GM23338 (cell line): ENCODE measurements at regions not wholly inside any gene's neighbourhood (a gene's known extent, or its start where the extent isn't known, plus 50 kb on each side); places are given as distances from the start of the nearest gene placed in this dataset.

Experiments
- ATAC-seq: fragments of 200-7000 bp; cut with Tn5 transposase; 3 replicates; pipeline ENCODE4 v1.9.1; 2020
- DNase-seq: peaks from one replicate; pipeline ENCODE4 v3.0.0-alpha.2; 2015; ENCODE audit warnings: low spot score
- H2AFZ ChIP-seq: fragments of 200-600 bp; sonication (generic); 2 replicates; pipeline ENCODE4 v1.8.0; 2016; ENCODE audit warnings: antibody characterized with exemption, mild to moderate bottlenecking, moderate library complexity
- H3F3A ChIP-seq: fragments of 200-600 bp; sonication (generic); replicated peaks from 2 replicates; pipeline ENCODE4 v1.8.0; 2017; ENCODE audit warnings: antibody characterized with exemption, mixed run types, low read depth
- H3K27ac ChIP-seq: fragments of 200-600 bp; sonication (generic); 2 replicates; pipeline ENCODE4 v1.6.1; 2016; ENCODE audit warnings: low read depth
- H3K27me3 ChIP-seq: fragments of 200-600 bp; sonication (generic); 2 replicates; pipeline ENCODE4 v1.8.0; 2016; ENCODE audit warnings: mild to moderate bottlenecking, mixed run types, moderate library complexity; ENCODE audit not compliant: insufficient read depth
- H3K36me3 ChIP-seq: fragments of 200-600 bp; sonication (generic); 2 replicates; pipeline ENCODE4 v1.8.0; 2016; ENCODE audit warnings: mild to moderate bottlenecking; ENCODE audit not compliant: insufficient read depth
- H3K4me1 ChIP-seq: fragments of 200-600 bp; sonication (generic); 2 replicates; pipeline ENCODE4 v1.8.0; 2016; ENCODE audit warnings: mild to moderate bottlenecking, moderate library complexity; ENCODE audit not compliant: insufficient read depth
- H3K4me2 ChIP-seq: fragments of 200-600 bp; sonication (generic); 2 replicates; pipeline ENCODE4 v1.7.1; 2017; ENCODE audit warnings: mixed run types
- H3K4me3 ChIP-seq: fragments of 200-600 bp; sonication (generic); 2 replicates; pipeline ENCODE4 v1.6.1; 2016; ENCODE audit warnings: mixed run types
- H3K79me2 ChIP-seq: fragments of 200-600 bp; sonication (generic); replicated peaks from 2 replicates; pipeline ENCODE4 v1.8.0; 2017; ENCODE audit warnings: mild to moderate bottlenecking; ENCODE audit not compliant: insufficient read depth
- H3K9me2 ChIP-seq: fragments of 200-600 bp; sonication (generic); 2 replicates; pipeline ENCODE4 v1.8.0; 2017; ENCODE audit not compliant: insufficient read depth
- H4K20me1 ChIP-seq: fragments of 200-600 bp; sonication (generic); replicated peaks from 2 replicates; pipeline ENCODE4 v1.8.0; 2017; ENCODE audit warnings: mild to moderate bottlenecking; ENCODE audit not compliant: insufficient read depth
- H3K27ac Mint-ChIP-seq: 2 replicates; pipeline ENCODE4 v1.8.0; 2020; ENCODE audit warnings: inconsistent platforms, mild to moderate bottlenecking, moderate library complexity, mixed read lengths
- H3K27me3 Mint-ChIP-seq: 3 replicates; pipeline ENCODE4 v1.8.0; 2022; ENCODE audit warnings: low read depth, mild to moderate bottlenecking, moderate library complexity, mixed read lengths, inconsistent platforms; ENCODE audit not compliant: insufficient read depth, poor library complexity
- H3K36me3 Mint-ChIP-seq: 3 replicates; pipeline ENCODE4 v1.8.0; 2021; ENCODE audit warnings: low read depth, mild to moderate bottlenecking, inconsistent platforms, moderate library complexity, mixed read lengths
- H3K4me1 Mint-ChIP-seq: 3 replicates; pipeline ENCODE4 v1.8.0; 2020; ENCODE audit warnings: mild to moderate bottlenecking, inconsistent platforms, mixed read lengths
- H3K4me3 Mint-ChIP-seq: 3 replicates; pipeline ENCODE4 v1.8.0; 2021; ENCODE audit warnings: moderate library complexity, mild to moderate bottlenecking, inconsistent platforms, mixed read lengths
- H3K9me3 Mint-ChIP-seq: 3 replicates; pipeline ENCODE4 v1.8.0; 2020; ENCODE audit warnings: moderate library complexity, mild to moderate bottlenecking, inconsistent platforms, mixed read lengths
- CREB1 ChIP-seq: fragments of 250-450 bp; sonication (Bioruptor Pico); IDR thresholded peaks from 2 replicates; pipeline ENCODE4 v1.5.0; 2020; ENCODE audit warnings: low read depth, mild to moderate bottlenecking, moderate library complexity
- CTCF ChIP-seq, 2 experiments: fragments of 200-600 bp in 1 of 2; sonication (generic) in 1 of 2; conservative IDR thresholded peaks; 2 replicates each; pipeline versions ENCODE4 v1.5.1 to v1.6.1; 2016 to 2017; ENCODE audit warnings: antibody characterized with exemption in 2 of 2, low read depth in 2 of 2, mild to moderate bottlenecking in 2 of 2, moderate library complexity in 1 of 2
- EZH2 ChIP-seq: fragments of 200-600 bp; sonication (generic); IDR thresholded peaks from one replicate; pipeline ENCODE4 v1.8.0; 2017; ENCODE audit warnings: antibody characterized with exemption, mild to moderate bottlenecking, low read depth; ENCODE audit not compliant: unreplicated experiment
- EZH2phosphoT487 ChIP-seq: fragments of 200-600 bp; sonication (generic); IDR thresholded peaks from one replicate; pipeline ENCODE4 v1.8.1; 2018; ENCODE audit warnings: antibody characterized with exemption; ENCODE audit not compliant: unreplicated experiment
- JUNB ChIP-seq: IDR thresholded peaks from one replicate; pipeline ENCODE4 v1.6.1; 2016; ENCODE audit warnings: antibody characterized with exemption; ENCODE audit not compliant: unreplicated experiment
- REST ChIP-seq: IDR thresholded peaks from one replicate; pipeline ENCODE4 v1.6.1; 2018; ENCODE audit warnings: antibody characterized with exemption; ENCODE audit not compliant: unreplicated experiment
- STAT1 ChIP-seq: IDR thresholded peaks from one replicate; pipeline ENCODE4 v1.6.1; 2016; ENCODE audit warnings: antibody characterized with exemption; ENCODE audit not compliant: unreplicated experiment
- ZNF114 ChIP-seq: fragments of 250-450 bp; sonication (Bioruptor Pico); IDR thresholded peaks from 2 replicates; pipeline ENCODE4 v1.5.0; 2020; ENCODE audit warnings: mild to moderate bottlenecking, moderate library complexity
- ZNF331 ChIP-seq: fragments of 250-450 bp; sonication (Bioruptor Pico); IDR thresholded peaks from 2 replicates; pipeline ENCODE4 v1.5.0; 2020; ENCODE audit warnings: low read depth, mild to moderate bottlenecking, moderate library complexity
- TF ChIP-seq, protein P1 (sequence below): IDR thresholded peaks from 2 replicates; pipeline ENCODE4 v1.6.1; 2016; ENCODE audit warnings: antibody characterized with exemption
- TF ChIP-seq, protein P2 (sequence below): fragments of 250-450 bp; sonication (Bioruptor Pico); IDR thresholded peaks from 2 replicates; pipeline ENCODE4 v1.5.0; 2020; ENCODE audit warnings: mild to moderate bottlenecking, moderate library complexity

DNA sequence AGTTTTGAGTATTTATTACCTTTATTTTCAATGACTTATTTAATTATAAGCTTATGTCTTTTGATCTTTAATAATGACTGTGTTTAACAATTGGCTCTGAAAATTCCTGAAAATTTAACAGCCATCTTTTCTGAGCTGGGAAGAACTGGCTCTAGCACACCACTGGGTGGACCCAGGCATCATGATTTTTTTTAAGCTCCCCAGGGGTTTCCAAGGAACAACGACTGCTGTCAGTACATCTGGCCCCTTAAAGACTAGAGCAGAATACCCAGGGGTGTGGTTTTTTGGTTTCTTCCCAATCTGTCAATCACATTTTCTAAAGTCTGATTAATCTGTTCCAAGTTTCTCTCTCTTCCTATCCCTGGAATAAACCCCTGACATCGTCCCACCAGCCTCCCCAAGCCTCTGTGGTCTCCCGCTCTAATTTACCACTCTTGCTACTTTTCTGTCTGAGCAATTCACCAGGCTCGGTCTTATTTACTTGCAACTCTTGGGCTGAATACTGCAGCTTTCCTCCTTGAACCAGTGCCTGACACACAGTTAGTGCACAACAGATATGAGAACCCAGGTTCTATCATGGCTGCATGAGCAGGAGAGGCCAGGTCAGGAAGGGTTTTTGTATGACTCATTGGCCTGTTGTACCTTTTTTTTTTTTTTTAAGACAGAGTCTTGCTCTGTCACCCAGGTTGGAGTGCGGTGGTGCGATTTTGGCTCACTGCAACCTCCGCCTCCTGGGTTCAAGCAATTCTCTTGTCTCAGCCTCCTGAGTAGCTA, 321.9 kb downstream of the ZSWIM6 start (continued):
- no peak for TF ChIP-seq ZNF331 (CRISPR knock-in tag)
- TF ChIP-seq EZH2phosphoT487: no peak
- TF ChIP-seq, protein P1, sequence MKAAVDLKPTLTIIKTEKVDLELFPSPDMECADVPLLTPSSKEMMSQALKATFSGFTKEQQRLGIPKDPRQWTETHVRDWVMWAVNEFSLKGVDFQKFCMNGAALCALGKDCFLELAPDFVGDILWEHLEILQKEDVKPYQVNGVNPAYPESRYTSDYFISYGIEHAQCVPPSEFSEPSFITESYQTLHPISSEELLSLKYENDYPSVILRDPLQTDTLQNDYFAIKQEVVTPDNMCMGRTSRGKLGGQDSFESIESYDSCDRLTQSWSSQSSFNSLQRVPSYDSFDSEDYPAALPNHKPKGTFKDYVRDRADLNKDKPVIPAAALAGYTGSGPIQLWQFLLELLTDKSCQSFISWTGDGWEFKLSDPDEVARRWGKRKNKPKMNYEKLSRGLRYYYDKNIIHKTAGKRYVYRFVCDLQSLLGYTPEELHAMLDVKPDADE: no peak
- no peak for TF ChIP-seq EZH2
- 0 out of 4 replicates have a peak, but pooled peaks of 1 of the 2 experiments have one; percentile 12 for TF ChIP-seq CTCF (conservative IDR thresholded peaks at IDR 0.05; ENCODE audit: low read depth in 2 of 2)
- TF ChIP-seq ZNF114: no peak

GRCh38 chr5:61654876-61655275, 322.8 kb downstream of the ZSWIM6 start:
- peaks cover 13% of the 10 kb centered on the region for H3K27me3 Mint-ChIP-seq
- ATAC-seq: no peak
- peaks cover 27% of the 10 kb centered on the region for H3K4me1 Mint-ChIP-seq
- Histone ChIP-seq H3K9me2 (no peaks in the 10 kb centered on the region), H3K27ac (no peak overlapping the region), H3K27me3 (no peaks in the 10 kb centered on the region; the same call in 1 of the 2 replicates), H3K4me3 (no peak overlapping the region), H2AFZ (no peak overlapping the region), H3K4me2 (no peak overlapping the region), H3K4me1 (peaks cover 10% of the 10 kb centered on the region), H3F3A (no peaks in the 10 kb centered on the region), H3K36me3 (no peaks in the 10 kb centered on the region), H4K20me1 (no peaks in the 10 kb centered on the region), H3K79me2 (no peaks in the 10 kb centered on the region)
- no peak overlapping the region for H3K27ac Mint-ChIP-seq
- no peaks in the 10 kb centered on the region for H3K36me3 Mint-ChIP-seq
- DNase-seq: no peak
- H3K4me3 Mint-ChIP-seq: no peak overlapping the region
- H3K9me3 Mint-ChIP-seq: no peaks in the 10 kb centered on the region
- no peak for TF ChIP-seq REST
- TF ChIP-seq STAT1: no peak
- no peak for TF ChIP-seq JUNB
- TF ChIP-seq, protein P2, sequence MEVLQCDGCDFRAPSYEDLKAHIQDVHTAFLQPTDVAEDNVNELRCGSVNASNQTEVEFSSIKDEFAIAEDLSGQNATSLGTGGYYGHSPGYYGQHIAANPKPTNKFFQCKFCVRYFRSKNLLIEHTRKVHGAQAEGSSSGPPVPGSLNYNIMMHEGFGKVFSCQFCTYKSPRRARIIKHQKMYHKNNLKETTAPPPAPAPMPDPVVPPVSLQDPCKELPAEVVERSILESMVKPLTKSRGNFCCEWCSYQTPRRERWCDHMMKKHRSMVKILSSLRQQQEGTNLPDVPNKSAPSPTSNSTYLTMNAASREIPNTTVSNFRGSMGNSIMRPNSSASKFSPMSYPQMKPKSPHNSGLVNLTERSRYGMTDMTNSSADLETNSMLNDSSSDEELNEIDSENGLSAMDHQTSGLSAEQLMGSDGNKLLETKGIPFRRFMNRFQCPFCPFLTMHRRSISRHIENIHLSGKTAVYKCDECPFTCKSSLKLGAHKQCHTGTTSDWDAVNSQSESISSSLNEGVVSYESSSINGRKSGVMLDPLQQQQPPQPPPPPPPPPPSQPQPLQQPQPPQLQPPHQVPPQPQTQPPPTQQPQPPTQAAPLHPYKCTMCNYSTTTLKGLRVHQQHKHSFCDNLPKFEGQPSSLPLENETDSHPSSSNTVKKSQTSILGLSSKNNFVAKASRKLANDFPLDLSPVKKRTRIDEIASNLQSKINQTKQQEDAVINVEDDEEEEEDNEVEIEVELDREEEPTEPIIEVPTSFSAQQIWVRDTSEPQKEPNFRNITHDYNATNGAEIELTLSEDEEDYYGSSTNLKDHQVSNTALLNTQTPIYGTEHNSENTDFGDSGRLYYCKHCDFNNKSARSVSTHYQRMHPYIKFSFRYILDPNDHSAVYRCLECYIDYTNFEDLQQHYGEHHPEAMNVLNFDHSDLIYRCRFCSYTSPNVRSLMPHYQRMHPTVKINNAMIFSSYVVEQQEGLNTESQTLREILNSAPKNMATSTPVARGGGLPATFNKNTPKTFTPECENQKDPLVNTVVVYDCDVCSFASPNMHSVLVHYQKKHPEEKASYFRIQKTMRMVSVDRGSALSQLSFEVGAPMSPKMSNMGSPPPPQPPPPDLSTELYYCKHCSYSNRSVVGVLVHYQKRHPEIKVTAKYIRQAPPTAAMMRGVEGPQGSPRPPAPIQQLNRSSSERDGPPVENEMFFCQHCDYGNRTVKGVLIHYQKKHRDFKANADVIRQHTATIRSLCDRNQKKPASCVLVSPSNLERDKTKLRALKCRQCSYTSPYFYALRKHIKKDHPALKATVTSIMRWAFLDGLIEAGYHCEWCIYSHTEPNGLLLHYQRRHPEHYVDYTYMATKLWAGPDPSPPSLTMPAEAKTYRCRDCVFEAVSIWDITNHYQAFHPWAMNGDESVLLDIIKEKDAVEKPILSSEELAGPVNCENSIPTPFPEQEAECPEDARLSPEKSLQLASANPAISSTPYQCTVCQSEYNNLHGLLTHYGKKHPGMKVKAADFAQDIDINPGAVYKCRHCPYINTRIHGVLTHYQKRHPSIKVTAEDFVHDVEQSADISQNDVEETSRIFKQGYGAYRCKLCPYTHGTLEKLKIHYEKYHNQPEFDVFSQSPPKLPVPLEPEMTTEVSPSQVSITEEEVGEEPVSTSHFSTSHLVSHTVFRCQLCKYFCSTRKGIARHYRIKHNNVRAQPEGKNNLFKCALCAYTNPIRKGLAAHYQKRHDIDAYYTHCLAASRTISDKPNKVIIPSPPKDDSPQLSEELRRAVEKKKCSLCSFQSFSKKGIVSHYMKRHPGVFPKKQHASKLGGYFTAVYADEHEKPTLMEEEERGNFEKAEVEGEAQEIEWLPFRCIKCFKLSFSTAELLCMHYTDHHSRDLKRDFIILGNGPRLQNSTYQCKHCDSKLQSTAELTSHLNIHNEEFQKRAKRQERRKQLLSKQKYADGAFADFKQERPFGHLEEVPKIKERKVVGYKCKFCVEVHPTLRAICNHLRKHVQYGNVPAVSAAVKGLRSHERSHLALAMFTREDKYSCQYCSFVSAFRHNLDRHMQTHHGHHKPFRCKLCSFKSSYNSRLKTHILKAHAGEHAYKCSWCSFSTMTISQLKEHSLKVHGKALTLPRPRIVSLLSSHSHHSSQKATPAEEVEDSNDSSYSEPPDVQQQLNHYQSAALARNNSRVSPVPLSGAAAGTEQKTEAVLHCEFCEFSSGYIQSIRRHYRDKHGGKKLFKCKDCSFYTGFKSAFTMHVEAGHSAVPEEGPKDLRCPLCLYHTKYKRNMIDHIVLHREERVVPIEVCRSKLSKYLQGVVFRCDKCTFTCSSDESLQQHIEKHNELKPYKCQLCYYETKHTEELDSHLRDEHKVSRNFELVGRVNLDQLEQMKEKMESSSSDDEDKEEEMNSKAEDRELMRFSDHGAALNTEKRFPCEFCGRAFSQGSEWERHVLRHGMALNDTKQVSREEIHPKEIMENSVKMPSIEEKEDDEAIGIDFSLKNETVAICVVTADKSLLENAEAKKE: no peak
- no peak for TF ChIP-seq EZH2phosphoT487
- no peak for TF ChIP-seq ZNF114
- TF ChIP-seq CREB1 (CRISPR knock-in tag): no peak
